KMS-11 (cell line): ENCODE measurements at regions not wholly inside any gene's neighbourhood (a gene's known extent, or its start where the extent isn't known, plus 50 kb on each side); places are given as distances from the start of the nearest gene placed in this dataset.

Experiments
- H2AFZ ChIP-seq: fragments of 200-600 bp; sonication (generic); 2 replicates; pipeline ENCODE4 v1.6.1; 2016; ENCODE audit warnings: antibody characterized with exemption, mixed run types, low read depth
- H3K27ac ChIP-seq: fragments of 200-600 bp; sonication (generic); 2 replicates; pipeline ENCODE4 v1.6.1; 2016; ENCODE audit warnings: mild to moderate bottlenecking, mixed run types
- H3K27me3 ChIP-seq: fragments of 200-600 bp; sonication (generic); 2 replicates; pipeline ENCODE4 v1.6.1; 2017; ENCODE audit warnings: mild to moderate bottlenecking, low read depth, mixed run types, moderate library complexity; ENCODE audit not compliant: insufficient read depth
- H3K36me3 ChIP-seq: fragments of 200-600 bp; sonication (generic); 2 replicates; pipeline ENCODE4 v1.6.1; 2017; ENCODE audit warnings: mild to moderate bottlenecking, mixed run types; ENCODE audit not compliant: insufficient read depth
- H3K4me1 ChIP-seq: fragments of 200-600 bp; sonication (generic); 2 replicates; pipeline ENCODE4 v1.6.1; 2016; ENCODE audit warnings: mild to moderate bottlenecking, low read depth, mixed run types; ENCODE audit not compliant: poor library complexity, severe bottlenecking
- H3K4me2 ChIP-seq: fragments of 200-600 bp; sonication (generic); 2 replicates; pipeline ENCODE4 v1.7.0; 2016; ENCODE audit warnings: mild to moderate bottlenecking, mixed run types
- H3K4me3 ChIP-seq: fragments of 200-600 bp; sonication (generic); IDR thresholded peaks from 2 replicates; pipeline ENCODE4 v1.6.1; 2017; ENCODE audit warnings: low read depth, low read length, mixed read lengths; ENCODE audit not compliant: insufficient read depth
- H3K79me2 ChIP-seq: fragments of 200-600 bp; sonication (generic); 2 replicates; pipeline ENCODE4 v1.6.1; 2016; ENCODE audit warnings: low read depth, mixed run types; ENCODE audit not compliant: insufficient read depth
- H3K9ac ChIP-seq: fragments of 200-600 bp; sonication (generic); 2 replicates; pipeline ENCODE4 v1.6.1; 2016; ENCODE audit warnings: mild to moderate bottlenecking, mixed run types
- H4K20me1 ChIP-seq: fragments of 200-600 bp; sonication (generic); 2 replicates; pipeline ENCODE4 v1.6.1; 2016; ENCODE audit warnings: mild to moderate bottlenecking, mixed run types; ENCODE audit not compliant: insufficient read depth
- CTCF ChIP-seq: fragments of 200-600 bp; sonication (generic); conservative IDR thresholded peaks from 2 replicates; pipeline ENCODE4 v1.6.1; 2017; ENCODE audit warnings: low read depth, mild to moderate bottlenecking, antibody characterized with exemption, low read length, moderate library complexity, mixed read lengths

GRCh38 chr5:68074048-68074632 is 141.4 kb upstream of the PIK3R1 start:
- Histone ChIP-seq H2AFZ (no peak overlapping the region), H3K79me2 (no peaks in the 10 kb centered on the region), H3K27me3 (no peaks in the 10 kb centered on the region)

GRCh38 chr5:68071736-68072135 is 143.8 kb upstream of the PIK3R1 start:
- Histone ChIP-seq H3K27ac (no peak overlapping the region), H3K36me3 (no peaks in the 10 kb centered on the region), H3K79me2 (no peaks in the 10 kb centered on the region), H3K4me1 (no peaks in the 10 kb centered on the region), H3K27me3 (no peaks in the 10 kb centered on the region), H4K20me1 (no peaks in the 10 kb centered on the region), H3K4me2 (no peak overlapping the region), H3K4me3 (no peak overlapping the region), H2AFZ (no peak overlapping the region), H3K9ac (no peak overlapping the region)
- TF ChIP-seq CTCF, result no peak

More at GRCh38 chr5:68074048-68074632, 141.4 kb upstream of the PIK3R1 start:
- H3K9ac ChIP-seq, result no peak overlapping the region
- H3K27ac ChIP-seq, result no peak overlapping the region
- no peak overlapping the region for H3K4me3 ChIP-seq
- no peaks in the 10 kb centered on the region for H3K36me3 ChIP-seq
- TF ChIP-seq CTCF, result no peak
- H3K4me2 ChIP-seq, result no peak overlapping the region
- no peaks in the 10 kb centered on the region for H3K4me1 ChIP-seq
- H4K20me1 ChIP-seq, result no peaks in the 10 kb centered on the region

GRCh38 chr5:68071282-68071632 is 144.3 kb upstream of the PIK3R1 start:
- H3K36me3 ChIP-seq, result no peaks in the 10 kb centered on the region
- no peaks in the 10 kb centered on the region for H4K20me1 ChIP-seq
- H3K27me3 ChIP-seq, result no peaks in the 10 kb centered on the region
- H3K9ac ChIP-seq, result no peak overlapping the region
- no peak for TF ChIP-seq CTCF
- H3K4me3 ChIP-seq, result no peak overlapping the region
- no peaks in the 10 kb centered on the region for H3K4me1 ChIP-seq
- H3K4me2 ChIP-seq, result no peak overlapping the region
- H2AFZ ChIP-seq, result no peak overlapping the region
- H3K27ac ChIP-seq, result no peak overlapping the region
- H3K79me2 ChIP-seq, result no peaks in the 10 kb centered on the region

GRCh38 chr5:68070591-68071281 is 144.8 kb upstream of the PIK3R1 start:
- Histone ChIP-seq H3K27me3 (no peaks in the 10 kb centered on the region), H3K9ac (no peak overlapping the region), H2AFZ (no peak overlapping the region), H3K36me3 (no peaks in the 10 kb centered on the region), H3K27ac (no peak overlapping the region), H3K4me2 (no peak overlapping the region), H3K79me2 (no peaks in the 10 kb centered on the region), H3K4me3 (no peak overlapping the region), H4K20me1 (no peaks in the 10 kb centered on the region), H3K4me1 (no peaks in the 10 kb centered on the region)
- no peak for TF ChIP-seq CTCF
